ENCODE measurements at regions not wholly inside any gene's neighbourhood (a gene's known extent, or its start where the extent isn't known, plus 50 kb on each side); places are given as distances from the start of the nearest gene placed in this dataset.

DNA sequence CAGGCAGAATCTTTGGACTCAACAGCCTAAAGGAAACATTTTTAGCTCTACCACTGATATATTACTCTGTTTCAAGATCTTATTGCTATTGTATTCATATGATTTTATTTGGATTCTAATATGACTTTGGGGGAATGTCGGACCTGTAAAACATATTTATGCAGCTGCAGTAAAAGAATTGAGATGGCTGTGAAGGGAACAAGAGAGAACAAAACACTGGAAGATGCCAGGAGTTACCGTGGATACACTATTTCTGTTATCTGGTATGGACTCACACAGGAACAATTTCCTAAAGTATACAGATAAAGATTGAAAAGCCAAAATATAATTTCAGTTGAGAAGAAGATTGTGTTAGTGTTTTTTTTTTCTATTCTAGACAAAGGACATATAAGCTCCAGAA is 113.0 kb upstream of the DCLK2 start:
- ChIA-PET POLR2A (no interaction called here), CTCF (interaction anchor here (1.0 to 1.3 kb wide), 2 partner anchors 16 to 278 kb away, joined by 3 to 4 read pairs; no protein-coding TSS in a partner anchor)
- no peaks in the 10 kb centered on the region for H3K36me3 Mint-ChIP-seq (ENCODE audit: low read depth)
- H3K27me3 Mint-ChIP-seq = peaks cover 9% of the 10 kb centered on the region
- no peak overlapping the region for H3K4me3 Mint-ChIP-seq
- TF ChIP-seq, protein P1, sequence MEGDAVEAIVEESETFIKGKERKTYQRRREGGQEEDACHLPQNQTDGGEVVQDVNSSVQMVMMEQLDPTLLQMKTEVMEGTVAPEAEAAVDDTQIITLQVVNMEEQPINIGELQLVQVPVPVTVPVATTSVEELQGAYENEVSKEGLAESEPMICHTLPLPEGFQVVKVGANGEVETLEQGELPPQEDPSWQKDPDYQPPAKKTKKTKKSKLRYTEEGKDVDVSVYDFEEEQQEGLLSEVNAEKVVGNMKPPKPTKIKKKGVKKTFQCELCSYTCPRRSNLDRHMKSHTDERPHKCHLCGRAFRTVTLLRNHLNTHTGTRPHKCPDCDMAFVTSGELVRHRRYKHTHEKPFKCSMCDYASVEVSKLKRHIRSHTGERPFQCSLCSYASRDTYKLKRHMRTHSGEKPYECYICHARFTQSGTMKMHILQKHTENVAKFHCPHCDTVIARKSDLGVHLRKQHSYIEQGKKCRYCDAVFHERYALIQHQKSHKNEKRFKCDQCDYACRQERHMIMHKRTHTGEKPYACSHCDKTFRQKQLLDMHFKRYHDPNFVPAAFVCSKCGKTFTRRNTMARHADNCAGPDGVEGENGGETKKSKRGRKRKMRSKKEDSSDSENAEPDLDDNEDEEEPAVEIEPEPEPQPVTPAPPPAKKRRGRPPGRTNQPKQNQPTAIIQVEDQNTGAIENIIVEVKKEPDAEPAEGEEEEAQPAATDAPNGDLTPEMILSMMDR (IDR thresholded peaks at IDR 0.05) = no peak
- no peak for ATAC-seq
- no peak for DNase-seq
- H3K4me1 Mint-ChIP-seq (ENCODE audit: low read depth) = no peaks in the 10 kb centered on the region
- no peaks in the 10 kb centered on the region for H3K9me3 Mint-ChIP-seq
- intact Hi-C loops (cut with micrococcal nuclease) = no loop called here
- no peak overlapping the region for H3K27ac Mint-ChIP-seq

DNA sequence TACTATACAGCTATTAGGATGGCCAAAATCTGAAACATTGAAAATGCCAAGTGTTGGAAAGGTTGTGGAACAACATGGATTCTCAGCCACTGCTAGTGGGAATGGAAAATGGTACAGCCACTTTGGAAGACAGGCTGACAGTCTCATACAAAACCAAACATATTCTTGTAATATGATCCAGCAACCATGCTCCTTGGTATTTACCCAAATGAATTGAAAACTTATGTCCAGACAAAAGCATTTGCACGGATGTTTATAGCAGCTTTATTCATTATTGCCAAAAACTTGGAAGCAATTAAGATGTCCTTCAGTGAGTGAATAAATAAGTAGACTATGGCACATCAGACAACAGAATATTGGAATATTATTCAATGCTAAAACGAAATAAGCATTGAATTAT is 105.8 kb upstream of the DCLK2 start:
- no peak for ATAC-seq

DNA sequence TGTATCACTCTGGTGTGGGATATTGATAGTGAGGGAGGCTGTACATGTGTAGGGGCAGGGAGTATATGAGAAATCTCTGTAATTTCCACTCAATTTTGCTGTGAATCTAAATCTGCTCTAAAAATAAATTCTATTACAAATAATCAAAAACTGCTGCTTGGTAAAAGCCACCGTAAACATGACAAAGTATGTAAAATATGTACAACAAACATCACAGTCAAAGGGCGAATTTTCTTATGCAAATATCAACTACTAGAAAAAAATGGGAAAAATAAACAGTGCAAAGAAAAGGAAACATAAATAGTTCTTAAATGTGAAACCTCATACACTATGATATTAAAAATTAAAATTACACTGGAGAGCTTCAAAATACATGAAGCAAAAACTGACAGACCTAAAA is 105.1 kb upstream of the DCLK2 start:
- peaks cover 9% of the 10 kb centered on the region for H3K27me3 Mint-ChIP-seq
- no peak overlapping the region for H3K27ac Mint-ChIP-seq
- intact Hi-C loops (cut with micrococcal nuclease) = no loop called here
- no peak for DNase-seq
- H3K4me1 Mint-ChIP-seq (ENCODE audit: low read depth) = no peaks in the 10 kb centered on the region
- TF ChIP-seq, protein P1 (IDR thresholded peaks at IDR 0.05) = no peak
- ATAC-seq = no peak
- H3K4me3 Mint-ChIP-seq = no peak overlapping the region
- ChIA-PET POLR2A (no interaction called here), CTCF (no interaction called here)
- no peaks in the 10 kb centered on the region for H3K36me3 Mint-ChIP-seq (ENCODE audit: low read depth)
- no peaks in the 10 kb centered on the region for H3K9me3 Mint-ChIP-seq

More for the DNA sequence above, 105.8 kb upstream of the DCLK2 start:
- intact Hi-C loops (cut with micrococcal nuclease) = no loop called here
- TF ChIP-seq, protein P1 (IDR thresholded peaks at IDR 0.05) = no peak
- Mint-ChIP-seq H3K27me3 (peaks cover 9% of the 10 kb centered on the region), H3K4me3 (no peak overlapping the region), H3K4me1 (ENCODE audit: low read depth) (no peaks in the 10 kb centered on the region), H3K36me3 (ENCODE audit: low read depth) (no peaks in the 10 kb centered on the region), H3K9me3 (no peaks in the 10 kb centered on the region), H3K27ac (no peak overlapping the region)
- POLR2A ChIA-PET = no interaction called here
- no peak for DNase-seq
- CTCF ChIA-PET = no interaction called here

- TF ChIP-seq, protein P1 (IDR thresholded peaks at IDR 0.05) = no peak
- Mint-ChIP-seq H3K9me3 (no peaks in the 10 kb centered on the region), H3K4me3 (no peak overlapping the region), H3K36me3 (ENCODE audit: low read depth) (no peaks in the 10 kb centered on the region), H3K27me3 (peaks cover 6% of the 10 kb centered on the region), H3K4me1 (ENCODE audit: low read depth) (no peaks in the 10 kb centered on the region), H3K27ac (no peak overlapping the region)
- intact Hi-C loops (cut with micrococcal nuclease) = no loop called here
- DNase-seq (no peak), ATAC-seq (no peak)
- ChIA-PET CTCF (no interaction called here), POLR2A (no interaction called here)
Measured at GRCh38 chr4:149975172-149975571, 103.1 kb upstream of the DCLK2 start.

DNA sequence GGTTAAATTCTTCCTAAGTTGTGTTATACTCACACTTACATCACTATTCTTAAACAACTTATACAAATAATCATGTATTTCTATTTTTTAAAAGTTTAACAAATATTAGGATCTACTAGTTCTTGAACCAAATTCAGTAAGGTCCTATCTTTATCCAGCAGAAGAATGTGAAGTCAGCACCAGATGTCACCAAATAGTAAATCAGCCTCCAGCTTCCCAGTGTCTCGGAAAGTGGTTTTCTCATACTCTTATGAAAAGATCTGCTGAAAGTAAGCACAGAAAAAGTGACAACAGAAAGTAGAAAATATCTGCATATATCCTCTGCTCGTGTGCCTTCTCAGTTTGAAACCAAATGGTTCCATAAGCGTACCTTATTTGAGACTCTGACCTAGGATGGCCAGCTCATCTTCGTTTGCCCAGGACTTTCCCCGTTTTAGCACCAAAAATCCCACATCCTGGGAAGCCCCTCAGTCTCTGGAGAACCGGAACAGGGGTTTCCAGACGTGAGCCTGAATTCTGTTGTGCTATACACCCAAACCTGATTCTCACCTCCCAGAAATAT is 98.0 kb upstream of the DCLK2 start:
- ChIA-PET POLR2A (no interaction called here), CTCF (interaction anchor here (0.8 kb wide), 2 partner anchors 11 to 887 kb away, joined by 3 to 4 read pairs; no protein-coding TSS in a partner anchor)
- no peaks in the 10 kb centered on the region for H3K36me3 Mint-ChIP-seq (ENCODE audit: low read depth)
- TF ChIP-seq, protein P1 (IDR thresholded peaks at IDR 0.05) = no peak
- no peak overlapping the region for H3K27ac Mint-ChIP-seq
- no peak overlapping the region for H3K4me3 Mint-ChIP-seq
- ATAC-seq (no peak), DNase-seq (no peak)
- H3K27me3 Mint-ChIP-seq = no peaks in the 10 kb centered on the region
- no peaks in the 10 kb centered on the region for H3K9me3 Mint-ChIP-seq
- intact Hi-C loops (cut with micrococcal nuclease) = loop anchor here (5.0 kb wide), 1 partner anchor 262 kb away; no protein-coding TSS in a partner anchor
- H3K4me1 Mint-ChIP-seq (ENCODE audit: low read depth) = no peaks in the 10 kb centered on the region

All from activated CD8-positive, alpha-beta T cell treated with anti-CD3 and anti-CD28 coated beads for 36 hours (primary cell).